Hematopoietic multipotent progenitor cell treated with erythropoietin and hydrocortisone succinate and interleukin-3 and kit ligand, for 8 days (in vitro differentiated cells): ENCODE measurements at regions not wholly inside any gene's neighbourhood (a gene's known extent, or its start where the extent isn't known, plus 50 kb on each side); places are given as distances from the start of the nearest gene placed in this dataset.
A peak's percentile ranks its signal among the peaks of the same experiment; 100 is the strongest.
"Not testable (repeated sequence)": the region's sequence is repeated elsewhere in the genome, so short reads cannot be mapped to it uniquely, and the experiment has no call there.

ENCODE experiments used
- DNase-seq: peaks from one replicate; pipeline ENCODE4 v3.0.0-alpha.2; 2015

DNA sequence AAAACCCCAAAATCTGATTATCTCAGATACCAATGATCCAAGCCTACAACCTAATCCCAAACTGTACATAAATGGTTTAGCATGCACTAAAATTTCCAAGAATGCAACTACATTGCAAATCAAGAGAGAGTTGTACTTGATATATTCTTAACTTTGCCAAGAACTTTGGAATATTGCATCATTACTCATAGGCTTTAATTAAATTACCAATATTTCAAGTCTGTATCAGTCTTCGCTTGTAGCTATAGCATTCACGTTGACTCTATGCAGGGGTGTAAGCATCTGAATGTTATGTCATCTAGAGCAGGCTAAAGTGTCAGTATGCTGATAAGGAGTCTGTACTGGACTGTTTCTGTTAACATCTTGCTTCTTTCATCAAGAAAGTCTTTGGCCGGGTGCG lies 56.3 kb downstream of the FOXI3 start:
- DNase-seq, result no peak

GRCh38 chr2:88377641-88377991 lies 74.9 kb downstream of the FOXI3 start:
- DNase-seq, result no peak

GRCh38 chr2:88372042-88372441 lies 80.5 kb downstream of the FOXI3 start:
- DNase-seq, result no peak

- not testable (repeated sequence) for DNase-seq
These were observed 87.1 kb downstream of the FOXI3 start for GRCh38 chr2:88365408-88365807.

DNA sequence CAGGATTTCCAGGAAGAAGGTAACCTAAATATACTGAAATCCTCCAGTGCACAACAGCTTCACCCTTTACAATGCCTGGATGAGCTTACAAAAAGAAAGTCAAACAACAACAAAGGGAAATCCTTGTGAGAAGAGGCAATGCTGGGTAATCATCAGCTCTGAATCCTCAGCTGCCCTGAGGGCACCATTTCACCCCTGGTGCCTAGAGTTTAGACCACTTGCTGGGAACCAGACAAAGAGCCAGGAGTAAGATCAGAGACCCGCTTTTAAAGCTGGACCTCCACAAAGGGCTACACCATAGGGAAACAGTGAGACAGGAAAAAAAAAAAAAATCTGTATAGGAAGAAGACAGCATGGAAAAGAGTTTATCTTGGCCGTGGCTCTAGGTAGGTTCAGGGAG lies 97.0 kb downstream of the FOXI3 start:
- no peak for DNase-seq

- no peak for DNase-seq
These were observed 101.3 kb downstream of the FOXI3 start for GRCh38 chr2:88351249-88351601.

GRCh38 chr2:88350331-88351248 lies 101.9 kb downstream of the FOXI3 start:
- peak; percentile 44 for DNase-seq

DNA sequence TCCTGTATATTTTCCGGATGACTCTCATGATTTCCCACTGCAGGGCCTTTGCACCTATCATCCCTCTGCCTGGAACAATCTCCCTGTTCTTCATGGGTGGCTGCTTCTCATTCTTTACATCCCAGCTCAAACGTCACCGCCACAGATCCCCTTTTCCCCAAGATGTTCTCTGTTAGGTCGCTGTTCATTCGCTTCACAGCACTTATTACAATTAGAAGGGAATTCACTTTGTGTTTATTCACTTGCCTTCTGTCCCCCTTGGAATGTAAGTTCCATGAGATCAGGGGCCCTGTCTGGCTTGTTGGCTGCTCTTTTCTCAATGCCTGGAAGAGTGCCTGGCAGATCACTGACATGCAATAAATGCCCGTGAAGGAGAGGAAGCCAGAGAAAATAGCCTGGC lies 106.7 kb downstream of the FOXI3 start:
- no peak for DNase-seq

GRCh38 chr2:88342749-88343148 lies 109.7 kb downstream of the FOXI3 start:
- no peak for DNase-seq

GRCh38 chr2:88334418-88334817 lies 118.1 kb downstream of the FOXI3 start:
- DNase-seq, result no peak

DNA sequence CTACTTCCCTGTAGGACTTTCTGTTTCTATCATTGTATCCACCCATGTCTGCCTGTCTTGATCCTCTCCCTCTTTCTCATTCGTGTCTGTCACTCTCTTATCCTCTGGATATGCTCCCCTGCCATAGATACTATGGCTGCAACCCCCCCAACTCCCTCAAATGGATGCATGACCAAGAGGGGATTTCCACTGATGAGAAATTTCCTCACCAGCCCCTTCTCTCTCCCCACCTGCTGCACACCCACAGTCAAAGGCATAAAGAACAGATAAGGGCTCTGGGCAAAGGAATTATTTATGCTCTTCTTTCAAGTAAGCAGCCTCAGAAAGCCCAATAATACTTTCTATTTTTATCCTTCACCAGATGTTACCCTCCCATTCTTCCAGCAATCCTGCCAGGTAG lies 121.3 kb downstream of the FOXI3 start:
- DNase-seq, result no peak

DNA sequence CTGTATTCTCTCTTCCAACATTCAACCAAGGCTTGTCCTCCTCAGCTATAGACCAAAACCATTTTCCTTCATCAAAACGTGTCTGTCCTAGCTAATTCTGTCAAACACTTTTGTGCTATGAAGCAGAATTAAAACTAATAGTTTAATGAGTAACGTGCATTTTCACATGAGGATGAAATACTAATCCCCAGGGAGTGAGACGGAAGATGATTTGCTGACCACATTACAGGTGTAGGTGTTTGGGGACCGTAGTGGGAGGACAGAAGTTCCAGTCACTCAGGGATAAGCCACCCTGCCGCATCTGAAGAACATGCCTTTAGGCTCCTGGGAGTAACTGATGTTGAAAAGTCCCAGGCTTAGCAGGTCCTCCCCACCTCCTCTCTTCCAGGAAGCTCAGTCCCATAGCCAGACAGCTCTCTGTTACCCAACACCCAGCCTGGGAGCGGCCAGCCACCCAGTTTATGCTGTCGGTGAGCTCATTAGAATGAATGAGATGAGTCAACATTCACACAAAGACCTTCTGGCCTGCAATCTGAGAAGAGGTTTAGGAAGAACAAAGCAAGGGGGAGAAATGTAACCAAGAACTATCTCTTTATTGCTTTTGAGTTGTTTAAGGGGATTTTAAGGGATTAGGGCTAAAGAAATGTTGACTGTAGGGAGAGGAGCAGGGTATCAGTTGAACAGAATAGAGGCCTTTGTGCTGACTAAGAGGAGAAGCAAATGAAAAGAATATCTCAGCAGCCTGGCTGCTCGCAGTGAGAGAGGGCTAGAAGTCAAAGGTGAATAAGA lies 122.5 kb downstream of the FOXI3 start:
- DNase-seq, result no peak

- no peak for DNase-seq
These were observed 130.8 kb downstream of the FOXI3 start for GRCh38 chr2:88321449-88322248.

- DNase-seq, result no peak
These were observed 132.3 kb downstream of the FOXI3 start for GRCh38 chr2:88320076-88320773.

DNA sequence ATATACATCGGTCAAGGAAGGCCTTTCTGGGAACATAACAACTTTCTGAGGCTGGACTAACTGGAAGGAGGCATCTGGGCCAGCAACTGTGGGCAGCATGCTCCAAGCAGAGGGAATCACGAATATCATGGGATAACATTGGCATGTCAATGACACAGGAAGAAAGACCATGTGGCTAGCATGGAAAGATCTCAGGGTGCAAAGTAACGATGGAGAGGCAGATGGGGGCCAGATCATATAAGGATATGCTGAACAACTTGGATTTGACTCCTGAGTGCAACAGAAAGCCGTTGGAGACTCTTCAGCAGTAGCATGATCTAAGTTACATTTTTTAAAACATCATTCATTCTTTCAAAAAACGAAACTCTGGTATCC lies 133.6 kb downstream of the FOXI3 start:
- DNase-seq, result no peak

DNA sequence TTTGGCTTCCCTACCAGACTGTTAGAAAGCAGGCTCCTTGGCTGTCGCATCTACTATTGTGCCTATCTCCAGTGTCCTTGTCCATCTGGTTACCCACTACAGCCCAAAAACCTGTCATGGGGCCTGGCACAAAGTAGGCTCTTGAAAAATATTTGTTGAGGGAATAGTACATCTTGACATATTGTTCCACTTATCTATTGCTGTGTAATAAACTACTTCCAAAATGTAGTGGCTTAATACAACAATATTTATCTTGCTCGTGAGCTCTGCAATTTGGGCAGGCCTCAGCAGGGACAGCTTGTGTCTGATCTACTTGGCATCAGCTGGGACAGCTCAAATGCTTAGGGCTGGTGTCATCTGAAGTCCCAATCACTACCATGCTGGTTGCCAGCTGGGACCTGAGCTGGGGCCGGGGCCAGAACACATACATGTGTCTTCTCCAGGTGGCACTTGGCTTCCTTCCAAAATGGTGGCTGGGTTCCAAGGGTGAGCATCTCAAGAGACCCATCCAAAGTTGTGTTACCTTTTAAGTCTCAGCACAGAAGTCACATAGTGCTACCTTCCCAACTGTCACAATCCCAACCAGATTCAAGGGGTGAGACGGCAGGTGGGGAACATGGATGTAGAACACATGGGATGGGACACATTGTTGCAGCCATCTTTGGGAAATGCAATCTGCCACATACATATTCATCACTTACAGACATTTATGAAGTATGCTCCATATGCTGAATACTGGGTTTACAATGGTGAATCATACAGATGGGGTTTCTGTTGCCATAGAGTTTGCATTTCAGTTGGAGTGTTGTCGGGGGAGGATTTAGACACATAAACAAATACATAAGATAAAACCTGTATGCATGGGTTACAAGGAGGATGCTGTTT lies 134.2 kb downstream of the FOXI3 start:
- DNase-seq, result no peak

GRCh38 chr2:88310787-88311186 lies 140.6 kb downstream of the THNSL2 start:
- DNase-seq, result no peak

DNA sequence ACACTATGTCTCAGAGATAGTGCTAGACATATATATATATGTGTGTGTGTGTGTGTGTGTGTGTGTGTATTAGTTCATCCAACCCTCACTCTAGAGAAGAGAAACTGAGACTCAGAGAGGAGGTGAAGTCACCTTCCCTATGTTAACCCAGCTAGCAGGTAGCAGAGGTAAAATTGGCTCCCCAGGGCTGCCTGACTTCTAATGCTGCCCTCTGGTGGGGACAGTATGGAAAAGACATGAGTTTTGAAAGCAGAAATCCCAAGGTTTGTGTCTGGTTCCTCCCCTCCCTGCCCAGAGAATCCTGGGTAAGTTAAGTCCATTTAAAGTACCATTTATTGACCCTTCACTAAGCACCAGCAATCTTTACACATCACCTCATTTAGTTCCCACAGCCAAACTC lies 137.7 kb downstream of the THNSL2 start:
- DNase-seq, result peak; percentile 48

- no peak for DNase-seq
These were observed 133.7 kb downstream of the THNSL2 start for GRCh38 chr2:88303865-88304264.

DNA sequence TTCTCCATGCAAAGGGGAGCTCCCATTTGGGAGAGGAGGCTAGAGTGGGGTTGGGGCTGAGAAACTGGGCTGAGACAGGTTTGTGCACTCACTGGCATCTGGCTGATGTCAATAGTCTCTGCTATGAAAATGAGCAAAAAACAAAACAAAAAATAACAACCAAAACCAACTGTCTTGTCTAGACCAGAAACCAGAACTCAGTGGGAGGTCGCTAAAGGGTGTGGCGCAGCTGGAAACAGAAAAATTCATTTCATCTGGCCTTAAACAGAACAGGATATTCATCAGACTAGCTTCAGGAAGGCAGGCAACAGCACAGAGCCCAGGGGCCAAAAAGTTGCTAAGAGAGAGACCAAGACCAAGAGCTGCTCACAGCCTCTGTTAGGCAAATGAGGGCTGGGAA lies 126.1 kb downstream of the THNSL2 start:
- DNase-seq, result no peak

GRCh38 chr2:88283886-88284592 lies 113.9 kb downstream of the THNSL2 start:
- no peak for DNase-seq
